ENCODE measurements at regions not wholly inside any gene's neighbourhood (a gene's known extent, or its start where the extent isn't known, plus 50 kb on each side); places are given as distances from the start of the nearest gene placed in this dataset.
"Not testable (repeated sequence)": the region's sequence is repeated elsewhere in the genome, so short reads cannot be mapped to it uniquely, and the experiment has no call there.

DNA sequence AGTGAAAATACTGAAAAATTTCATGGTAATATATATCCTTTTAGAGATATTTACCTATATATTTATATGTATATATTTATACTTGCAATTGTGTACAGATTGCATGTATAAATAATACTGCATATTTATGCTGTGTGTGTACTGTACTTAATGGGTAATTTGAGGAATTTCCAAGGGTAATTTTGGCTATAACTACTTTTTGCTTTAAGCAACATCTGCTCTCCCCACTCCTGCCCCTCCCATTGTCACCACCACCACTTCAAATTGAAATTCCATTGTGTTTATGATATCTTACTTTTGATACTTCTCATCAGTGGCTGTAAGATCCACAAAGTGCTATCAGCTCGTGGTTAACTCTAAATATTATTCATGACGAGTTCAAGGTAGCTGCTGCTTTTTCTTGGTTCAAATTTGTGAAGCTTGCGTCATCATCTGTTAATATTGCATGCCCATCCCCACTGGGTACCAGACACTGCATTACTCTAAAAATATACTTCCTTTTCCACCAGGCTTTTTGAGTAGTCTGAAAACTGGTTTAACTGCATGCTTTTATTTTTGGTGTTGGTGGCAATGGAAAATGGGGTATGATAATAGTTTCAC, 91.7 kb upstream of the MITF start:
- DNase-seq (ENCODE audit: low spot score), result no peak

DNA sequence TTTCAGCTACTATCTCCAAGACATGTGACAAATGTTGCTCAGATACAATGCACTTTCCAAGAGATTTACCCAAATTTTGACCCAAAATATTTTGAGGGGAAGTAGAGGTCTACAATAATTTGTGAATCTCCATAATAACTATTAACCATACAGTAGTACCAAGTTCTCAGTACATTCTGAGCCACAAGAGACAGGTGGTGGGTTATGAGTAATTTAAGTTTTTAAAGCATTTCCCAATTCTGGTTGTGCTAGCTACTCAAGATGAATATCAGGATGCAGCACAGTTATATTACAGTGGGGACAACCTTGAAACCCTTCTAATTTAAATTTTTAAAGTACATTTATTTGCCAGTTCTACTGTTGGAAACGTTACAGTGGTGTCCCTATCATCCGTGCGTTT, 92.2 kb upstream of the MITF start:
- DNase-seq (ENCODE audit: low spot score), result no peak

DNA sequence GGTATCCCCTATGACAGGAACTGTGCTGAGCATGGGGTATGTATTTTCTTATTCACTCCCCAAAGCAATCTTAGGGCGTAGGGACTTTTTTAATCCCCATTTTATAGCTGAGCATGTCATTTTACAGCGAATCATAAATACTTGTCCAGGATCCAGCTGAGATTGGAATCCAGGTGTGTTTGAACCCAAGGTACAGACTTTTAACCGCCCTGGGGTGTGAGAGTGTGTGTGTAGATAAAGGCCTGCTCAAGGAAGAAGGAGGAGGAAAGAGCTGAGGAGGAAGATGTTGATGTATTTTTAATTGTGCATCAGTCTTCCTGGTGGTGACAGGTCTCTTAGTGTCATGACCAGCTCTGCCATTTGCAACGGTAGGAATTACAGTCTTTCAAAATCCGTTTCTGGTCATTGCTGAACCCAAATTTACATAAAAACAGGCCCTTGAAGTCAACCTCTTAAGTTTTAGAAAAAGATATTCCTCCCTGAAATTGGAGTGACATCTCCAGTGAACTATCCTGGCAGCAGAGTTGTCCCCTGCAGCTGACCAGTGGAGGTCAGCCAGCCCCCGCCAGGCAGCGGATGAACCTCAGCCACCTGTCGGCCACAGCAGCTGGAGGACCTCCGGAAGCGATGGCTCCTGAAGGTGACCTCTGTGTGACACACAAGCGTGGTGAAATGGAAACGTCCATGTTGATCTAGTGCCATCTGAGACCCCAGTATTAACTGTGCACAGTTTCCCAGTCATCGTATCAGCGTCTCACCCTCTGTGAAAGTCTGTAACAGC, 92.8 kb upstream of the MITF start:
- no peak for DNase-seq (ENCODE audit: low spot score)

DNA sequence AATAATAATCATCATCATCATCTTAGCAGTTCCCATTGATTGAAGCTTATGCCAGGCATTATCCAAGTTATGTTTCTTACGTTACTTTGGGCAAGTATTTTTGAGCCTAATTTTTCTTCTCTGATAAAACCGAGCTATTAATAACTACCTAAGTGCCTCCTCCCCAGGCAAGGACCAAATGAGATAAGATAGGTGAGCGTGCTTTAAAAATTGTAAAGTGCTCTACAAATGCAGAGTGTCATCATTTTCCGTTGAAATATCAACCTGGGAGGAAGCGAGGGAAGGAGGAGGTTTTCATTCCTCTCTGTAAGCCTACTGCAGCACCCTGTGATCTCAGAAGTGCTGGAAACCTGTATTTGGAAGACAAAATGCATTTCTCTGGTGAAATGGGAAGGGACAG, 96.7 kb upstream of the MITF start:
- no peak for DNase-seq (ENCODE audit: low spot score)

DNA sequence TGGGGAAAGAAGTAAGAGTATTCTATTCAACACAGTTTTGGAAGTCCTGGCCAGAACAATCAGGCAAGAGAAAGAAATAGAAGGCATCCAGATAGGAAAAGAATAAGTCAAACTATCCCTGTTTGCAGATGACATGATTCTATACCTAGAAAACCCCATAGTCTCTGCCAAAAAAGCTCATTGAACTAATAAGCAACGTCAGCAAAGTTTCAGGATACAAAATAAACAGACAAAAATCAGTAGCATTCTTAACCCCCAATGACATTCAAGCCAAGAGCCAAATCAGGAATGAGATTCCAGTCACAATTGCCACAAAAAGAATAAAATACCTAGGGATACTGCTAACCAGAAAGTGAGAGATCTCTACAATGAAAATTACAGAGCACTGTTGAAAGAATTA, 99.4 kb upstream of the MITF start:
- no peak for DNase-seq (ENCODE audit: low spot score)

DNA sequence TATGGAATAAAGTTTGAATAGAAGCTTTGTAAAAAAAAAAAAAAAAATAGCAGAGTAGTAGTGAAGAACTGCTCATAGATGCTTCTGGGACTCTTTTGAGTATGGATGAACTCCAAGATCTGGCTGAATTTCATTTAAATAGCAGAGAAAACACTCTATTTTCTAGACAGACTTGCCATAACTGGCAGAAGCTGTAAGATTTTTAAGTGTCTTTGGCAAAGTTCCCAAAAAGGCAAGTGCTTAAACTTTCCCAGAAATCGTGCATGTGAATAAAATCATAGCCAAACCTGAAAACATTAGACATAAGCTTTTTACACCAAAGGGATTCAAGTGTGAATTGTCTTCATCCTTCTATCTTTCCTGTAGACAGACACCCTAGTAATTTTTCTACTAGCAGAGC, 110.3 kb upstream of the MITF start:
- no peak for DNase-seq (ENCODE audit: low spot score)

GRCh38 chr3:69613286-69613685, 126.0 kb upstream of the MITF start:
- no peak for DNase-seq (ENCODE audit: low spot score)

DNA sequence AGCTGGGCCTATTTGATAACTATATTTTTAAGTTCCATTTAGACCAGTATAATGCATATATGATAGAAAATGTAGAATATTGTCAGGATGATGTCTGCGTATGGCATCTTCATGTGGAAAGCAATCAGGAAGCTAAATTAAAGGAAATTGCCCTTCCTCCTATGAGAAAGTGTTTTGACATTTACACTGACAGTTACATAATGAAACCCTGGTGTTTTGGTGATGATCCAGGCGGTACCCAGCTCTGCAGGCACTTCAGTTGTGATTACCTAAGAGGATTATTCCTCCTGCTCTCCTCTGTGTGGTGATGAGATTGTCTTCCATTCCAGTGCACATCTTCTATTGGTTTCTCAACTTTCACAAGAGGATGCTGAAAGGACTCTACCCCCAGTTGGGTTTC, 126.5 kb upstream of the MITF start:
- no peak for DNase-seq (ENCODE audit: low spot score)

GRCh38 chr3:69609566-69609965, 129.7 kb upstream of the MITF start:
- not testable (repeated sequence) for DNase-seq (ENCODE audit: low spot score)

GRCh38 chr3:69607466-69608305, 131.6 kb upstream of the MITF start:
- no peak for DNase-seq (ENCODE audit: low spot score)

- DNase-seq (ENCODE audit: low spot score), result no peak
Measured at GRCh38 chr3:69605867-69606266, 133.4 kb upstream of the MITF start.

GRCh38 chr3:69604735-69605450, 134.4 kb upstream of the MITF start:
- no peak for DNase-seq (ENCODE audit: low spot score)

- no peak for DNase-seq (ENCODE audit: low spot score)
Measured at GRCh38 chr3:69602112-69602511, 137.2 kb upstream of the MITF start.

DNA sequence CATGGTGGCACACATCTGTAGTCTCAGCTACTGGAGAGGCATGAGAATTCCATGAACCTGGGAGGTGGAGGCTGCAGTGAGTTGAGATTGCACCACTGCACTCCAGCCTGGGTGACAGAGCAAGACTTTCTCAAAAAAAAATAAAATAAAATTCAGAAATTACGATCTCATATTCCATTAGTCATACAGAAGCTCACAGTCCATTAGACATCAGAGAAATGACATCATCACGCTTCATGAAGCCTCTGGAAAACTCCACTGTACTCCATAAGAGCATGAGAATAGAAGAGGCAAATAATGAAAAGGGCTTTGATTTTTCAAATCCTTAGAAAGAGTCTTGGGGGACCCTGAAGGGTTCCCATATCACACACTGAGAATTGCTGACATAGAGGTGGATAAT, 145.0 kb upstream of the MITF start:
- DNase-seq (ENCODE audit: low spot score), result no peak

GRCh38 chr3:69591164-69591736, 148.0 kb upstream of the MITF start:
- DNase-seq (ENCODE audit: low spot score), result no peak

DNA sequence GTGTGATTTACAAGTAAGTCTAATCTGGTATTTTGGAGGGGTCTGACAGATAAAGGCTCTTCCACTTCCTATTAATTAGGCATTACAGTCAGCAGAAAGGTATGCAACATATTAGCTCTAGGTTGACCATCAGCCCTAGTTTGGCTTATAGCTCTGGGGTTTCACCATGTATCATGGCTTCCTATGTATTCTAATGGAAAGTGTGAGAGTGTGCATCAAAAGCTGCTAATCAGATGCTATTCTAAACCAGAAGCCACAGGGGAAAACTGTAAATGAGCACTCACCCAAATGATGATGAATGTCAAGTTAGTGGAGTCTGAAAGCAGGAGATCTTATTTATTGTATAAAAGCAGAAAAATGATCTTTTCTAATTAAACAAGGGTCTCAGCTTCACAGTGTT, 149.2 kb upstream of the MITF start:
- DNase-seq (ENCODE audit: low spot score), result no peak

GRCh38 chr3:69588170-69588569, 151.1 kb upstream of the MITF start:
- DNase-seq (ENCODE audit: low spot score), result no peak

DNA sequence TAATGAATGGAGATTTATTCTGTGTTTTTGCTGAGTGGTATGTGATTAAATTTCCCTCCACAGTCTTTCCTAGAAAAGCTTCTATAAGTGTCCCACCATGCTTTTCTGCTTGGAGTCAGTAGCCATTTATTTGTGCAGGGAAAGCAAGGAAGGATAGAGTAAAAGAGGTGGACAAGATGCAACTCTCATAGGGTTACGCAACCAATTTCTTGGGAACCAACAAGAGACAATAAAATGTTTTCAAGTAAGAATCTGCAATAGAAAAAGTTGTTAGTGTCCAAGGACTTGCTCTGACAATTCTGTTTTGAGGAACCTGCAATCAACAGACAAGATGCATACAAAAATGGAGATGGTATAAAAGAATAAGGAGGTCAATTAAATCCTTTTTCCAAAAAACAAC, 153.8 kb upstream of the MITF start:
- no peak for DNase-seq (ENCODE audit: low spot score)

GRCh38 chr3:69582044-69582443, 157.2 kb upstream of the MITF start:
- no peak for DNase-seq (ENCODE audit: low spot score)

GRCh38 chr3:69579306-69580041, 159.8 kb upstream of the MITF start:
- no peak for DNase-seq (ENCODE audit: low spot score)

DNA sequence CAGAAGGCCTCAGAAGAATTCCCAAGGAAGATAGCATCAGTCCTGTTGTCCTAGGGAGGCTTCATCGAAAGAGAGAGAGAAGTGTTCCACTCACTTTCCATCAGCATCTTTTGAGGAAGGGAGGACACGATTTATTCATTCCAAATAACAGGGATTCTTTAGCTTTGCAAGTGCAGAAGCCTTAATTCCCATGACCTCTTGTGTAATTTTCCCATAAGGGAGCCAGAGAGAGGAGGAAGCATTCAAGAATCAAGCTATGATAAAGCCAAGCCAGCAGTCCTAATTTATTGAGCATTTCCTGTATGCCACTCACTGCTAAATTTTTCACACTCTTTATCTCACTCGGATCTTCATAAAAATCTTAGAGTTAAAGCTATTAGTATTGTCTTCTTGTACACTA, 169.7 kb upstream of the MITF start:
- DNase-seq (ENCODE audit: low spot score), result no peak

All from mucosa of gallbladder (tissue), 1 donor.